GM12872 (cell line): ENCODE measurements at regions not wholly inside any gene's neighbourhood (a gene's known extent, or its start where the extent isn't known, plus 50 kb on each side); places are given as distances from the start of the nearest gene placed in this dataset.

Experiments
- TF ChIP-seq, protein P1 (sequence below): IDR thresholded peaks from 3 replicates; pipeline ENCODE4 v1.5.1; 2011; ENCODE audit warnings: low read depth, mild to moderate bottlenecking, low read length, moderate library complexity; ENCODE audit not compliant: insufficient read depth

DNA sequence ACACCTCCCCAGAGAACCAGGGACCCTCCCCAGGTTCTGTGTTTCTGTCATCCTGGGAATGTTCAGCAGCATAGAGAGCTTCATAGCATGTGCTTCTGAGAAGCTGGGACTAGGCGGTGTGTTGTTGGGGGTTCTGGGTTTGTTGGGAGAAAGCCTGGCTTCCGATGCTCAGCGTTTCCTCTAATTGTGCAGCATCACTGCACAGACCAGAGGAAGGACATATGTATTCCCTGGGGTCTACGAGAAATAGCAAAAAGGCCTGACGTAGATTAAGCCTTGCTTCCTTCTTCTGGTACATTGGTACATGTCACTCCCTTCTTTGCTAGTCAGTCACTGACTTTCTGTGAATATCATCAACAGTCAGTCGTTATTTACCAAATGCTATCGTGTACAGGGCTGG lies 96.9 kb upstream of the SGK1 start:
- TF ChIP-seq, protein P1, sequence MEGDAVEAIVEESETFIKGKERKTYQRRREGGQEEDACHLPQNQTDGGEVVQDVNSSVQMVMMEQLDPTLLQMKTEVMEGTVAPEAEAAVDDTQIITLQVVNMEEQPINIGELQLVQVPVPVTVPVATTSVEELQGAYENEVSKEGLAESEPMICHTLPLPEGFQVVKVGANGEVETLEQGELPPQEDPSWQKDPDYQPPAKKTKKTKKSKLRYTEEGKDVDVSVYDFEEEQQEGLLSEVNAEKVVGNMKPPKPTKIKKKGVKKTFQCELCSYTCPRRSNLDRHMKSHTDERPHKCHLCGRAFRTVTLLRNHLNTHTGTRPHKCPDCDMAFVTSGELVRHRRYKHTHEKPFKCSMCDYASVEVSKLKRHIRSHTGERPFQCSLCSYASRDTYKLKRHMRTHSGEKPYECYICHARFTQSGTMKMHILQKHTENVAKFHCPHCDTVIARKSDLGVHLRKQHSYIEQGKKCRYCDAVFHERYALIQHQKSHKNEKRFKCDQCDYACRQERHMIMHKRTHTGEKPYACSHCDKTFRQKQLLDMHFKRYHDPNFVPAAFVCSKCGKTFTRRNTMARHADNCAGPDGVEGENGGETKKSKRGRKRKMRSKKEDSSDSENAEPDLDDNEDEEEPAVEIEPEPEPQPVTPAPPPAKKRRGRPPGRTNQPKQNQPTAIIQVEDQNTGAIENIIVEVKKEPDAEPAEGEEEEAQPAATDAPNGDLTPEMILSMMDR: no peak

- TF ChIP-seq, protein P1: no peak
These were observed 95.3 kb upstream of the SGK1 start for GRCh38 chr6:134413241-134413643.

DNA sequence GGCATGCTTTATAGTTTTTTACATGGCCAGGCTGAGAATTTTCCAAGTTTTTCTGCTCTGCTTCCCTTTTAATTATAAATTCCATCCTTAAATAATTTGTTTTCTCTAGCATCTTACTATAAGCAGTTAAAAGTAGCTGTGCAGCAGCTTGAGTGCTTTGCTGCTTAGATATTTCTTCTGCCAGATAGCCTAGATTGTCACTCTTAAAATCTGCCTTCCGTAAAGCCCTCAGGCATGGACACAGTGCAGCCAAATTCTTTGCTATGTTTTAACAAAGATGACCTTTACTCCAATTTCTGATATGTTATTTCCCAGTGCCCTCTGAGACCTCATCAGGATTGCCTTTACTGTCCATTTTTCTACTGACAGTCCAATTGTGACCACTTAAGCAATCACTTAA lies 92.6 kb upstream of the SGK1 start:
- TF ChIP-seq, protein P1: no peak

DNA sequence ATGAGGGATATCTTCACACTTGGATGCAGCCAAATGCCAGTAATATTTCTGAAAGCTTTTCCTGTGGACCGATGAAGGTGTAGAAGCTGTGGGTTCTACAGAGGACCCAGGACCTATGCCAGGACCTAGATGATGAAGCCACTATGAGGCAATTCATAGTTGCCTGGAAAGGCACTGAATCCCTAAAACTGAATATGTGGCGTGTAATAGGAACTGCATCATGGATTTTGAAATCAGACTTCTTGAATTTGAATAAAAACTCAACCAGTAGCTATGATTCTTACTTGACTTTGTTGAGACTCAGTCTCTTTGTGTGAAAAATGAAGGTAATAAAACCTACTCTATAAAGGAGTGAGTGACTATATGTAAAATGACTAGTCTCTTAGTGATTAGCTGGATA lies 89.9 kb upstream of the SGK1 start:
- TF ChIP-seq, protein P1: no peak

DNA sequence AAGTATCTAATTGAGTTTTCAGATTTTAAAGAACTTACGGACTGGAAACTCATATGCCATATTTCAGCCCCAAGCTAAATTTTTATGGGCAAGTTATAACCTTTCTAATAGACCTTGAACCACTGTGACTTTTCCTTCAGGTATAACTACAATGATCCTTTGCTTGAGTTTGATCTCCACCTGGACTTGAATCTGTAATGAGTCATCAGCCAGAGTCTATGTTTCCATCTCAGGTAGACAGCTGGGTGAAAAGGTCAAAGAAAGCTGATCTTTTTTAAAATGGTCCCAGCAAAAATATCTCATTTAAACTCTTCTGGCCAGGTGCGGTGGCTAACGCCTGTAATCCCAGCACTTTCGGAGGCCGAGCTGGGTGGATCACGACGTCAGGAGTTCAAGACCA lies 88.4 kb upstream of the SGK1 start:
- TF ChIP-seq, protein P1: no peak

DNA sequence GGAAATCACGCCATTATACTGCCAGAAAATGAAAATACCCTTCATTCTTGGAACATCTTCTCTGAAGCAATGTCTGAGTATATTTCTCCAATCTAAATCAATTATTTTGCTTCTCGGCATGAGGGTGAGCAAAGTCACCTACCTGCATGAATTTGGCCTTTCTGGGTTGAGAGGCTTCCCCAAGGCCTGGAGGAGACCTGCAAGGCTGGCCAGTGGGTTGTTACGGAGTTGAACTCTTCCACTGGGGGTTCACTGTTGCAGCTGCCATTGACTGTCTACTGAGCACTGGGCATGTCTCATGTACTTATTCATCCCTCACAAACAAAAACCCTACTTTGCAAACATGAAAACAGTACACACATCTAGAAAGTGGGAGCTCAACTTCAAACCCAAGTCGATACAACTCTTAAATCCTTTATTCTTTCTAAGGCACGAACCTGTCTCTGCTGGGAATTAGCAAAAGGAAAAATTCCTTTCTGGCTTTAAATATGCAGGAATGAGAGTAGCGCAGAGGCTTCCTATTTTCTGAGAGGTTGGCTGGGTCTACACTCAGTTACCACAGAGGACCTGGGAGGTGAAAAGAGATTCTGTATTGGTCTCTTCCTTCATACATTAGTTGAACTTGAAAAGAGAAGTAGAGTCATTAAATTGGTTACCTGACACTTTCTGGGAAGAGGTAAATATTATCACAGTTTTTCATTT lies 87.6 kb upstream of the SGK1 start:
- TF ChIP-seq, protein P1: no peak

GRCh38 chr6:134402372-134402984 lies 84.6 kb upstream of the SGK1 start:
- TF ChIP-seq, protein P1: no peak
